NCI-H1092 treated with DMSO at 0.1 percent for 48 hours (cell line): ENCODE measurements at regions not wholly inside any gene's neighbourhood (a gene's known extent, or its start where the extent isn't known, plus 50 kb on each side); places are given as distances from the start of the nearest gene placed in this dataset.
A peak's percentile ranks its signal among the peaks of the same experiment; 100 is the strongest.
"Not testable (repeated sequence)": the region's sequence is repeated elsewhere in the genome, so short reads cannot be mapped to it uniquely, and the experiment has no call there.

ENCODE experiments used
- DNase-seq: peaks from one replicate; lab custom pipeline; 2025; lab: John Stamatoyannopoulos, UW

DNA sequence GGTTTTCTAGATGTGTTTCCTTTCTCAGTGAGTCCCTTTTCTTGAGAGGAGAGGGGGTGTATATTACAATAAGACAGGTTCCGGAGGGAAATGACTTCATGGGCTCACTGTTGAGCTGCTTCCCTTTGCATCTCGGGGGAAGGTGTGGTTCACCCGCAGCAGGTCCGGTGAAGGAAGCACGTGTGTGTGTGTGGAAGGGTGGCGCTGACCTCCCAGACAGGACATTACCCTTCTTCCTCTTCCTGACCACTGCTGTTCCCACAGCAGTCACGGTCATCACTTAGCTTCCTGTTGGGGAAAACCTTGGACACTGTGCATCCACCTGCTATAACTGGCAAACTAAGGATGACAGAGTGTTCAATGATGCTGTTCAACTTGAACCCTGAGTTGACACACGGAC is 83.6 kb downstream of the PLEKHG1 start:
- no peak for DNase-seq

DNA sequence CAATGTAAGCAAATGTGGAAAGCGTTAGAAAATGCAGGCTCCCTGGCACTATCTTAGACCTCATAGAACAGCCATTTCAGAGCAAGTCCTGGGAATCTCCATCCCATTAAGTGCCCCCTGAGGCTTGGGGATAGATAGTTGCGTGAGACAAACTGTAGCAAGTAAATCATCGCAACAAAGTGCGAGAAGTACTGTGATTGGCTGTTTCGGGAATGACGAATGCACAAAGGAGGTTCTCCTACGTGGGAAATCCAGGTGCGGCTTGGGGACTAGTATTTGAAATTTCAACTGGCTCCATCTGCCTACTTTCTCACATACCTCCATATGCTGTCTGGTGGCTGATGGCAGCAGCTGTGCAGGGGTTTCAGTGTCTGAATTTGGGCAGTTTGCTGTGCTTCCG is 84.5 kb downstream of the PLEKHG1 start:
- no peak for DNase-seq

GRCh38 chr6:150684714-150685459 is 85.2 kb downstream of the PLEKHG1 start:
- DNase-seq, result no peak

DNA sequence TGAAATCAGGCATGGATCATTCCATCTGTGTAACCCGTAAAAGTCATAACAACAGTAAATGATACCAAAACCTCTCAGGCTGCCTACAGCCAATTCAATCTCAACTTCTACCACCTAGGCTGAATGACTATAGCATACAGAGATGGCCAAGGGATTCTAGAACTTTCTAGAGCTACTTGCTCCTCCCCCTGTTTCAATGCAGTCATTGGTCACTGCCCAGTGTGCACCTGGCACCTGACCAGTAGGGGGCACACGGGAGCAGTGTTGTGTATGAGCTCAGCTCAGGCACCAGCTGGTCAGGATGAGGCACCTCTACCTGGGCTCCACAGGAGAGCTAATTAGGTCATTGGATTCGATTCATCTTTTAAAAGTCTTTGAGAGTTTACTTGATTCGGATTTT is 86.2 kb downstream of the PLEKHG1 start:
- peak; percentile 19 for DNase-seq

DNA sequence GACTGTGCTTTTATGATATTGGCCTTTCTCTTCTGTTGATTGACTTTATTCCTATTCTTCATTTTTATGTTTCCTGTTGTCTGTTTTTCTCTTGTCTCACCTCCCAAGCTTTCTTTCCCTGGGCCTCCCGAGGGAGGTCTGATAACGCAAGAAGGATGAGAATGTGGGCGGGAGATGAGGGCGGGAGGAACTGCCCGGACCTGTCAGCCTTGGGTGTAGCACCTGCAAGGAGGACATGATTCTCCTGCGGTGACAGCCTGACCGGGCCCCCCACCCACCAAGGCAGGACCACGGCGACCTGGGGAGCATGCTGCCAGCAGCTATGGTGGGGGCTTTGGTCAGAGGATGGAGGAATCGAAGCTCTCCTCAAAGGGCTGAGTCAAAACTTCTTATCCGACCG is 86.9 kb downstream of the PLEKHG1 start:
- no peak for DNase-seq

DNA sequence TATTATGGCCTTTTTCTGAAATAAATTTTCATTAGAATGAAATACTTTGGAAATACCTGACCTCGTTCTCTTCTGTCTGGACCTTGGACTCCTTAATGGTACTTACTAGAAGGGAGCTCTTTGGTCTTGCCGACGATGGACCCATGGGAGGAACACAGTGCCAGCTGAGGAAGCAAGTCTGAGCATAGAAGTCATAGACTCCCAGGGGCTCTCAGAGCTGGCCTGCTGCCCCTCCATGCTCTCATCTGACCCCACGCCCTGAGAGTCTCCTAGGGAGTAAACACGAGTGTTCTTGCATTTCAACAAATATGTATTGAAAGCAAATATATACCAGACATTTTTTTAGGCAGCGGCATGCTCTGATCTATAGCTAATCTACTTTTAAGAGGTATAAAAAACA is 87.8 kb downstream of the PLEKHG1 start:
- DNase-seq, result no peak

DNA sequence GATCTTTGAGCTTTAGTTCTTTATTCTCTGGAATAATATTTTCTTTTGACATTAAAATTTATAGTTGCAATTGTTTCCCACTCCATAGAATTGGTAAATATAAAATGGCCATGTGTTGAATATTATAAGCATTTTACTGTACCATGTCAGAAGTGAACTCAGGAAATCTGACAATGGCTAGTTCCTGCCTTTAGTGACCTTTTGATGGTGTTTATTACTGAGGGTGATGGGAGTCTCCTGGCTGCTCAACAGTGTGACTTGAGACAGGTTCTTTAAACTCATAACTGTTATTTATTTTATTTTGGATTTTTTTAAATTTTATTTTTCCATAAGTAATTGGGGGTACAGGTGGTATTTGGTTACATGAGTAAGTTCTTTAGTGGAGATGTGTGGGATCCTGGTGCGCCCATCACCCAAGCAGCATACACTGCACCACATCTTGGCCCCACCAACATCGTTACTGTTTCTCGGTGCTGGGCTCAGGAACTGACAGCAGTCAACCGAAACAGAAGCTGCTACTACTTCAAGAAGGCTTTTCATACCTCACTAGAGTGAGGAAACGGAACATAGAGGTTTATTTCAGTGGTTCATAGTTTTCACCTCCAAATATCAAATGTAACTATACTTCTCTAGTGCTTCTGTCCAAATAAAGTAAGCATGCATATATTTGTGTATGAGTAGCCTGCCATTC is 90.4 kb downstream of the PLEKHG1 start:
- DNase-seq, result no peak

DNA sequence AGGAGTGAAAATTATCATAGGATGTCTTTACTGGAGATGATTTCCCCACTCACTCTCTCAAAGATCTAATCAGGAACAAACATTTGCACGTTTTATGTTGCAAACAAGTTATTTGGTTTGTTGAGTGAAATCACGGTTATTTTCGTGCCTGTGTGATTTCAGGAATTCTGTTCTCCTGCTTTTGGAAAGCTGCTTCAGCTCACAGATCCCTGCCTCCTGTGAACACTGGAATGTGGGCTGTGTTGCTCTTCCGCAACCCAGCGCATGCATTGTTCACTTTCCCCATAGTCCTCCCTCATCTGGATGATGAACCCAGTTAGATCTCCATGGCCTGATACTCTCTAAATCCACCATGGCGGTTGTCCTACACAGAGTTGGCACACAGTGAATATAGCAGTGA is 91.0 kb downstream of the PLEKHG1 start:
- no peak for DNase-seq

DNA sequence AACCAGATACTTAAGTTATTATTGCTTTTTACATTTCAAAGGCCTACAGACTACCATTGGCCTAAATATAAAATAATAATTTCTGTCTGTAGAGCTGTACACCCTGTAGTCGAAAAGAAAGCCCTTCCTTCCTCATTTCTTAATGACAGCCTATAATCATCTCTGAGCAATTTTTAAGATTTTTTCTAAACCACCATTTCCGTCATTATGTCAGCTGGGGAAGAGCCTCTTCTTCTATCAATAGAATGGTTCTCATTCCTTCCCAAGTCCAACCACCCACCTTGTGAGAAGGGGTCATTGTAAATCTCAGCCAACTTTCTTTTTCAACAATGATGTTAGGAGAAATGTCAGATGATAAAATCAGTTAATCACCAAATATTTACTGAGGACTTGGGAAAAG is 91.8 kb downstream of the PLEKHG1 start:
- DNase-seq, result no peak

- DNase-seq, result no peak
Measured at GRCh38 chr6:150692604-150693003, 92.9 kb downstream of the PLEKHG1 start.

DNA sequence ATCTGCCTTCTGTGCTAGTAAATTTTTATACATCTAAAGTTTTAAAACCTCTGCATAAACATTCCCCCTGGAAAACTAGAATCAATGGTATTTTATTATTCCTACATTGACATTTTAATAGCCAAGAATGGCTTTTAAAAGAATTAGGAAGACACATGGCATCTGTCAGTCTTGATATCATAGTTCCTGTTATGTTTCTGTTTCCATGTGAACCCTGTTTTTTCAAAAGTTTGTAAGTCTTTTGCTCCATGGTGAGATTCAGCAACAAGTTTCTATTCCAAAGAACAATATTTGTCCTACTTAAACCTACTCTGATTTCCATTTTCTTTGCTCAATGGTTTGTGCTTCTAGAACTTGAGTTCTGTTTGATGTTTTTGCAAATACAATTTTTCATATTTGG is 95.2 kb downstream of the PLEKHG1 start:
- no peak for DNase-seq

GRCh38 chr6:150695652-150696051 is 96.0 kb downstream of the PLEKHG1 start:
- no peak for DNase-seq

DNA sequence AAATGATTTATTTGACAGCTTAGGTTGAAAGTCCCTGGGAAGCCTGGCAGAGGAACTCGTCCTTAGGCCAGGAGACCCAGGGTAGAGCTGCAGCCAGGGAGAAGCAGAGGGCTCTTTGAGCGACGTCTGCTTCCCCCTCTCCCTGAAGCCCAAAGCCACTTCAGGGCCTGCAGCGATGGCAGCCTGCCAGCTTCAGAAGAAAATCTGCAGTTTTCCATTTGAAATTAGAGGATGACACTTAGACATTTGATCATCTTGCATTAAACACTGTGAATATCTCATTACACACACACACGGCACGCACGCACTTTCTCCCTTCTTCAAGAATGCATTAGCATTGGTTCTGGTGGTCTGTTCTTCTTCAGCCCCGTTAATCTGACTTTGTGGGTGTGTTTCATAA is 96.5 kb downstream of the PLEKHG1 start:
- no peak for DNase-seq

DNA sequence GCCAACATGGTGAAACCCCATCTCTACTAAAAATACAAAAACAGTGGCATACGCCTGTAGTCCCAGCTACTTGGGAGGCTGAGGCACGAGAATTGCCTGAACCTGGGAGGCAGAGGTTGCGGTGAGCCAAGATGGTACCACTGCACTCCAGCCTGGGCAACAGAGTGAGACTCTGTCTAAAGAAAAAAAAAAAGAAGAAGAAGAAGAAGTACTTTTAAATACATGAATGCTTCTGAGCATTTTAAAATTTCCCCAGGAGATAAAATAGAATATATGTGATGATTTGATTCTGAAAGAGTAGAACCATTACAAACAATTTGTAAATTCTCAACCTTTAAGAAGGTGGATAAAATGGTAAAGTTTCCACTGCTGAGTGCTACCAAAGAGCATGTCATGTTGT is 97.2 kb downstream of the PLEKHG1 start:
- not testable (repeated sequence) for DNase-seq

- no peak for DNase-seq
Measured at GRCh38 chr6:150697515-150697914, 97.8 kb downstream of the PLEKHG1 start.

GRCh38 chr6:150698391-150698790 is 98.7 kb downstream of the PLEKHG1 start:
- DNase-seq, result no peak

- DNase-seq, result no peak
Measured at GRCh38 chr6:150702675-150703074, 103.0 kb downstream of the PLEKHG1 start.

GRCh38 chr6:150704447-150705192 is 104.9 kb downstream of the PLEKHG1 start:
- DNase-seq, result no peak

DNA sequence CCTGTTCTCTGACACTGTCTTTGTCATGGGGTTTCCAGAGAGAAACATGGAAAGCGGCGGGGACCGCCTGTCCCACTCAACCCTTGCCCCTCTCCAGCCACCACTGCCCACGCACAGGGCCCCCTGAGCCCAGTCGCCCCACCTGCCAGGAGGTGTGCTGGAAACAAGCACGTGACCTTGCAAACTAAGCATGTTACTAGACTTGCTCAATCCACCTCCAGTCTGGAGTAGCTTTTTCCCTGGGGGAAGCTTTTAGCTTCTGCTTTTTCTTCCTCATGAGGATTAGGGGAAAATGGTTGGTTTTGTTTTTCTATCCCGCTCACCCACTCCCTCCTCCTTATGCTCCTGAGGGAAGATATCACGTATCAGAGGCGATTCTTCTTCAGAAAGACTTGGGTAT is 105.7 kb downstream of the PLEKHG1 start:
- DNase-seq, result no peak

- no peak for DNase-seq
Measured at GRCh38 chr6:150710236-150710635, 110.6 kb downstream of the PLEKHG1 start.

DNA sequence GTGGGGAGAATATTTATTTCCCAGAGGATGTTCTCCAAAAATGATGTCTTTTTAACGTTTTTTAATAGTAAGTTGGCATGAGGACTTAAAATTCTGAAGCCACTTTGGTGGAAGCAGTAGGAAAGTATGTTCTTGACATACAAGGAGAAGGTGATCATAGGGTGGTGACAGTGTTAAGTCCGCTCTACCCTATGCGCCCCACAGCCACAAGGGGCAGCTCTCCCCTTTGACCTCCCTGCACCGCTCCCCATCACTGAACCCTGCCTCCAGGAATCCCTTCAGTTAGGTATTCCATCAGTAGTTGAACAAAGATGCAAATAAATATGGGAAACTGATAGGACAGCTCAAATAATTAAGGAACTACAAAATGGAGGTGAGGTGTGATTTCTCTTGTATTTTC is 111.4 kb downstream of the PLEKHG1 start:
- DNase-seq, result no peak

DNA sequence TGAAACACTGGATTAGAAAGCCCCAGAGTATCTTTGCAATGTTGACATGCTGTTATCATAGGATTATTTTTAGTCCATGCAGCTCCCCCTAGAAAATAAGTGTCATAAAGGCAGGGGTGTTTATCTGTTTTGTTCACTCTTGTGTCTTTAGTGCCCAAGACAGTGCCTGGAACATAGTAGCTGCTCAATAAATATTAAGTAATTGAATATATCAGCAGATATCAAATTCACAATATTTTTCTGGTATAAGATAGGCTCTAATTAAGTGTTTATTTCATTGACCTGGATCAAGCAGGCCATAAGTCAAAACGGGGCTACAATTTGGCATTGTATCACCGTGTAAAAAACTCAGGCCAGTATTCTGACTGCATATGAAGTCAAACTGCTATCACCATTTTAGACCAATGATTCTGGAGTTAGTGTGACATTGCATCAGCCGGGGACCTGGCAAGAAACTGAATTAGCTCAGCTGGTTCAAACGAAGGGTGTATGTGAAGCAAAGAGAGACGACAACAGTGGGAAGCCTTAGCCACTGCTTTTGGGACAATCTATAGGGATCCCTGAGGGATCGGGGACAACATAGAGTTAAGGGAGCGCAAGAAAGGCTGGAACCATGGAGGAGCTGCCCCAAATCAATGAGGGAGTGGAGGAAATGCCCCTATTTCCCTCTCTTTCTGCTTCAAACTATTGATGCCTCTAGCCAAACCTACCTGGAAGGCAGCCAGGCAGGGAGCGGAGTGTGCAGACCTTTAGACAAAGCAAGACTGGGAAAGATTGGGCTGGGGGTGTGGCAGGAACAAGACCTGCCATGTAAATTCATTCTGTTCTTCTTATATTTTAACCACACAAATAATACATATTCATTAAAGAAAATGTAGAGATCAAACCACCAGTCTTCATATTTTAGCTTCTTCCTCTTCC is 112.2 kb downstream of the PLEKHG1 start:
- no peak for DNase-seq
